ENCODE measurements at regions not wholly inside any gene's neighbourhood (a gene's known extent, or its start where the extent isn't known, plus 50 kb on each side); places are given as distances from the start of the nearest gene placed in this dataset.
A peak's percentile ranks its signal among the peaks of the same experiment; 100 is the strongest.

- DNase-seq = no peak
These were observed 141.9 kb downstream of the SOX9 start for GRCh38 chr17:72262766-72263165.

- no peak for DNase-seq
These were observed 144.0 kb downstream of the SOX9 start for GRCh38 chr17:72264682-72265405.

GRCh38 chr17:72266112-72266775 lies 145.4 kb downstream of the SOX9 start:
- DNase-seq = peak; percentile 2

GRCh38 chr17:72267601-72268000 lies 146.8 kb downstream of the SOX9 start:
- no peak for DNase-seq

GRCh38 chr17:72268431-72268830 lies 147.6 kb downstream of the SOX9 start:
- no peak for DNase-seq

DNA sequence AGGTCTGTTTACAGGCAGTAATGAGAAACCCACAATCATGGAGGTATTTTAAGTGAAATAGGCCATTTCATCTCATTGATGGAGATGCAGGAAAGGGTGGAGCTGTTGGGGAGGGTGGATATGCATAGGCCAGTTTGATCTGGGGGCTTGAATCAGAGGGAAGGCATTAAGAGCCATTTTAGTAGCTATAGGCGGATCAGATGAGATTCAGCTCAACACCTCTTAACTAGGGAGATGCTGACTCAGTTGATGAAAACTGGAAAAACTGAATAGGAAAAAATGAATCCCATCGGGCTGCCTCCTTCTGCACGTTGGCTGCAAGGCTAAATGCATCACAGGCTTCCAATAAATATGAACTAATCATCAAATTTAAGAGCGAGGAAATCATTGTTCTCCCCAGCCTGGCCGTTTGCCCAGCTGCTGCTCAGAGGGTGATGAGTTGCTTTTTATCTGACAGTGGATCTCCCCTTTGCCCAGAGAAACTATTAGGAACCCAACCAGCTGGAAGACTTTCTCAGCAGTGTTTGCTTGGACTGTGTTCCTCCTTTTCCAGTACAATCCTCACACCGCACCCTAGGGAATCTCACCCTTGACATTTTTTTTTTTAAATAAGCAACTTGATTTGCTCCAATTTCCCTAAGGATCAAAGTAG lies 149.6 kb downstream of the SOX9 start:
- DNase-seq = peak; percentile 1

DNA sequence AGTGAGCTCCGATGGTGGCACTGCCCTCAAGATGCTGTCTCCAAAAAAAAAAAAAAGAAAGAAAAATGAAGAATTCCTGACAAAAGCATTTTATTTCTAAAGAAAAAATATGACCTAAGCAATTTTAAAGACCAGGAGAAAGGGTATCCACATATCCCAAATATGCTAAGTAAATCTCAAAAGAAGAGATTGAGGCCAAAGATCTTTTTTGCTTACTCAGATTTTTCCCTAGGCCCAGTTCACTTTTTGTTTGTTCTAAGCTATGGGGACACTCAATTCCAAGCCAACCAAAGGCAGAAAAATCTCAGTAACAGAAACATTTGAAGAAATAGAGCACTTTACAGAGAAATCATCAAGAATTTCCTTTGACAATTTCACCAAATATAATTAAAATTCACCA lies 150.8 kb downstream of the SOX9 start:
- DNase-seq = no peak

- DNase-seq = no peak
These were observed 152.7 kb downstream of the SOX9 start for GRCh38 chr17:72273289-72274056.

GRCh38 chr17:72274614-72275013 lies 153.8 kb downstream of the SOX9 start:
- no peak for DNase-seq

- no peak for DNase-seq
These were observed 160.1 kb downstream of the SOX9 start for GRCh38 chr17:72280881-72281280.

GRCh38 chr17:72282439-72283029 lies 161.7 kb downstream of the SOX9 start:
- no peak for DNase-seq

- DNase-seq = no peak
These were observed 164.0 kb downstream of the SOX9 start for GRCh38 chr17:72284806-72285205.

GRCh38 chr17:72287586-72287985 lies 166.8 kb downstream of the SOX9 start:
- DNase-seq = peak; percentile 46

- DNase-seq = no peak
These were observed 173.7 kb downstream of the SOX9 start for GRCh38 chr17:72294487-72294893.

GRCh38 chr17:72295916-72296315 lies 175.1 kb downstream of the SOX9 start:
- no peak for DNase-seq

GRCh38 chr17:72296456-72296855 lies 175.6 kb downstream of the SOX9 start:
- DNase-seq = no peak

- DNase-seq = no peak
These were observed 176.7 kb downstream of the SOX9 start for GRCh38 chr17:72297326-72298115.

DNA sequence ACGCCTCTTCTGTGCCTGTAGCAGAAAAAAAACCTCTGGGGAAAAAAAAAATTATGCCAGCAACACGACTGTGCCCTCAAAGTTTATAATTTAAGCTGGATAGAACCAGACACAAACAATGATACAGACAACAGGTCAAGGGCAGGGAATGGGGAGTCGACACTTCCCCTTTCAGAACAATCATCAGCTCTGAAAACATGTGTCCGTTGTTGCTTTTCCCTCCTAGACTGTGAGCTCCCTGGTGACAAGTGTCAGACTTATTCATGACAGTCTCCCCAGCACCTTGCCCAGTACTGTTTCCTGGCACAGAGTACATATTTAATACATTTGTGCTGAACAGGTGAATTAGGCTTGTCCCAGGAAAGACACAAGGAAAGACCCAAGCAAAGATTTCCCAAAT lies 178.3 kb downstream of the SOX9 start:
- no peak for DNase-seq

DNA sequence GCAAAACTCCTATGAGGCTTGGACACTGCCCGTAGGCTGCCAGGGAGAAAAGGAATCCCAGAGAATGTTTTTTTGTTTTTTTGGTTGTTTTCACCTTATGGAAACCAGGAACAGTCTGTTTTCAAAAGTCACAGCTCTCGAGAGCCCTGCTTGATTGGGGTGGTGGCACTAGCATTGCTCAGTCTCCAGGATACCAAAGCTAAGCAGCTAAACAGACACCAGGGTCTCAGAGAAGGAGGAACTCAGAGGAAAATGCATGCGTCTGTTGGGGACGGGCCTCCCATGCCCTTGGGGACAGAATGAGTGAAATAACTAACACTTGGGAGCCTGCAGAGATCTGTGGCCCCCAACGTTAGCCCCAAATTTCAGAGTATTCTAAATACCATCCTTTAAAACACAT lies 178.8 kb downstream of the SOX9 start:
- DNase-seq = no peak

- DNase-seq = no peak
These were observed 181.1 kb downstream of the SOX9 start for GRCh38 chr17:72301887-72302286.

DNA sequence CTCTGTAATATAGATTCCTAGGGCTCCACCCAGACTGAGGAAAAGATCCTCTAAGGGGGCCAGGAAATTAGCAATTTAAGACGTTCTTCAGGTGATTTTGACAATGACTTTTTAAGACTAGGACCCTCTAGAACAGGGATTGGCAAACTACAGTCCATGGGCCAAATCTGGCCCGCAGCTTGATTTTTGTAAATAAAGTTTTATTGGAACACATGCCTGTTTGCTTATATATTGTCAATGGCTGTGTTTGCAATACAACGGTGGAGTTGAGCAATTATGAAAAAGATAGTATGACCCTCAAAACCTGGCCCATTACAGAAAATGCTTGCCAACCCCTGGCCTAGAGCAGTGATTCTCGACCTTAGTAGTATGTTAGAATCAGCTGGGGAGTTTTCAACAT lies 181.9 kb downstream of the SOX9 start:
- DNase-seq = no peak
